Loucy (cell line): ENCODE measurements at regions not wholly inside any gene's neighbourhood (a gene's known extent, or its start where the extent isn't known, plus 50 kb on each side); places are given as distances from the start of the nearest gene placed in this dataset.

Experiments used
- H2AFZ ChIP-seq: fragments of 200-600 bp; sonication (generic); 2 replicates; pipeline ENCODE4 v1.6.0; 2016; ENCODE audit warnings: antibody characterized with exemption, mild to moderate bottlenecking, low read length, moderate library complexity
- H3F3A ChIP-seq: fragments of 200-600 bp; 2 replicates; pipeline ENCODE4 v1.6.0; 2016; ENCODE audit warnings: antibody characterized with exemption, low read depth, mild to moderate bottlenecking
- H3K27me3 ChIP-seq: fragments of 200-600 bp; sonication (generic); 2 replicates; pipeline ENCODE4 v1.6.1; 2014; ENCODE audit warnings: low read length, mild to moderate bottlenecking; ENCODE audit not compliant: insufficient read depth, poor library complexity, severe bottlenecking
- H3K36me3 ChIP-seq: fragments of 200-600 bp; sonication (generic); 2 replicates; pipeline ENCODE4 v1.6.1; 2016; ENCODE audit warnings: low read length; ENCODE audit not compliant: insufficient read depth
- H3K4me1 ChIP-seq: fragments of 200-600 bp; sonication (generic); 2 replicates; pipeline ENCODE4 v1.5.1; 2014; ENCODE audit warnings: low read length, mild to moderate bottlenecking; ENCODE audit not compliant: insufficient read depth, poor library complexity, severe bottlenecking
- H3K4me2 ChIP-seq: fragments of 200-600 bp; sonication (generic); 2 replicates; pipeline ENCODE4 v1.6.0; 2014; ENCODE audit warnings: antibody characterized with exemption, low read length, low read depth, mild to moderate bottlenecking; ENCODE audit not compliant: poor library complexity, severe bottlenecking
- H3K4me3 ChIP-seq: fragments of 200-600 bp; sonication (generic); 2 replicates; pipeline ENCODE4 v1.5.1; 2014; ENCODE audit warnings: low read length, mild to moderate bottlenecking, mixed read lengths; ENCODE audit not compliant: poor library complexity, severe bottlenecking
- H3K79me2 ChIP-seq: fragments of 200-600 bp; sonication (generic); 2 replicates; pipeline ENCODE4 v1.6.1; 2014; ENCODE audit warnings: low read length; ENCODE audit not compliant: insufficient read depth
- H3K9ac ChIP-seq: fragments of 200-600 bp; sonication (generic); 2 replicates; pipeline ENCODE4 v1.6.0; 2014; ENCODE audit warnings: mild to moderate bottlenecking, low read depth, low read length, moderate library complexity; ENCODE audit not compliant: poor library complexity, severe bottlenecking
- H3K9me2 ChIP-seq: fragments of 200-600 bp; sonication (generic); replicated peaks from 2 replicates; pipeline ENCODE4 v1.6.1; 2016; ENCODE audit warnings: low read depth, low read length, mixed read lengths
- H3K9me3 ChIP-seq: fragments of 200-600 bp; sonication (generic); 2 replicates; pipeline ENCODE4 v1.6.1; 2014; ENCODE audit warnings: mild to moderate bottlenecking, antibody characterized with exemption, low read length, low read depth; ENCODE audit not compliant: insufficient read depth
- H4K20me1 ChIP-seq: fragments of 200-600 bp; sonication (generic); 2 replicates; pipeline ENCODE4 v1.6.0; 2014; ENCODE audit warnings: antibody characterized with exemption, low read length, mild to moderate bottlenecking; ENCODE audit not compliant: insufficient read depth, poor library complexity, severe bottlenecking
- CTCF ChIP-seq: fragments of 200-600 bp; sonication (generic); conservative IDR thresholded peaks from 2 replicates; pipeline ENCODE4 v1.5.1; 2014; ENCODE audit warnings: mild to moderate bottlenecking, antibody characterized with exemption, low read length
- EZH2phosphoT487 ChIP-seq: fragments of 200-600 bp; IDR thresholded peaks from 2 replicates; pipeline ENCODE4 v1.6.1; 2018; ENCODE audit warnings: antibody characterized with exemption, mild to moderate bottlenecking, moderate library complexity, borderline replicate concordance

- TF ChIP-seq EZH2phosphoT487 (no peak), CTCF (no peak)
- no peak overlapping the region for H3K9ac ChIP-seq
- H4K20me1 ChIP-seq = no peaks in the 10 kb centered on the region
- no peaks in the 10 kb centered on the region for H3K79me2 ChIP-seq
- H3K4me1 ChIP-seq = no peaks in the 10 kb centered on the region
- no peak overlapping the region for H3K4me2 ChIP-seq
- no peak overlapping the region for H2AFZ ChIP-seq
- no peaks in the 10 kb centered on the region for H3K27me3 ChIP-seq
- no peaks in the 10 kb centered on the region for H3K9me3 ChIP-seq
- no peak overlapping the region for H3K4me3 ChIP-seq
- no peaks in the 10 kb centered on the region for H3K9me2 ChIP-seq
- no peaks in the 10 kb centered on the region for H3F3A ChIP-seq
- no peaks in the 10 kb centered on the region for H3K36me3 ChIP-seq
Observed at GRCh38 chrX:93598076-93598475, 75.3 kb downstream of the NAP1L3 start.

- Histone ChIP-seq H3K36me3 (no peaks in the 10 kb centered on the region), H3K9ac (no peak overlapping the region), H3K4me3 (no peak overlapping the region), H3K27me3 (no peaks in the 10 kb centered on the region), H3F3A (no peaks in the 10 kb centered on the region), H3K79me2 (no peaks in the 10 kb centered on the region), H3K4me1 (no peaks in the 10 kb centered on the region), H3K9me3 (no peaks in the 10 kb centered on the region), H3K9me2 (no peaks in the 10 kb centered on the region), H2AFZ (no peak overlapping the region), H4K20me1 (no peaks in the 10 kb centered on the region), H3K4me2 (no peak overlapping the region)
- TF ChIP-seq EZH2phosphoT487 (no peak), CTCF (no peak)
Observed at GRCh38 chrX:93594780-93595179, 78.6 kb downstream of the NAP1L3 start.

GRCh38 chrX:93593966-93594365 lies 79.4 kb downstream of the NAP1L3 start:
- Histone ChIP-seq H3K9me2 (no peaks in the 10 kb centered on the region), H3K4me2 (no peak overlapping the region), H3K4me3 (no peak overlapping the region), H3K4me1 (no peaks in the 10 kb centered on the region), H3K9ac (no peak overlapping the region), H3K27me3 (no peaks in the 10 kb centered on the region), H3K79me2 (no peaks in the 10 kb centered on the region), H3F3A (no peaks in the 10 kb centered on the region), H4K20me1 (no peaks in the 10 kb centered on the region), H3K36me3 (no peaks in the 10 kb centered on the region), H3K9me3 (no peaks in the 10 kb centered on the region), H2AFZ (no peak overlapping the region)
- TF ChIP-seq EZH2phosphoT487 (no peak), CTCF (no peak)
